Spleen (tissue), 11 donors: ENCODE measurements at regions not wholly inside any gene's neighbourhood (a gene's known extent, or its start where the extent isn't known, plus 50 kb on each side); places are given as distances from the start of the nearest gene placed in this dataset.

ENCODE experiments used
- DNase-seq: peaks from one replicate; pipeline ENCODE4 v3.0.0-alpha.2; 2020
- H3K27ac ChIP-seq, 8 donors: fragments of 200-600 bp; sonication (generic) in 7 of 8; 1 replicate in 4 of 8; 2 replicates in 4 of 8; pipeline versions ENCODE4 v1.5.0 to v1.8.0; 2016 to 2021; ENCODE audit warnings: inconsistent platforms in 4 of 8, mild to moderate bottlenecking in 4 of 8, moderate library complexity in 1 of 8
- H3K27me3 ChIP-seq, 7 donors: fragments of 200-600 bp; sonication (generic) in 6 of 7; replicated peaks in 1 of 7; 1 replicate in 4 of 7; 2 replicates in 3 of 7; pipeline versions ENCODE4 v1.5.0 to v1.8.0; 2016 to 2021; ENCODE audit warnings: inconsistent platforms in 3 of 7, mild to moderate bottlenecking in 1 of 7
- H3K36me3 ChIP-seq, 6 donors: fragments of 200-600 bp; sonication (generic) in 5 of 6; 1 replicate in 4 of 6; 2 replicates in 2 of 6; pipeline versions ENCODE4 v1.5.0 to v1.8.0; 2016 to 2021; ENCODE audit warnings: inconsistent platforms in 2 of 6
- H3K4me1 ChIP-seq, 6 donors: fragments of 200-600 bp; sonication (generic) in 5 of 6; 1 replicate in 3 of 6; 2 replicates in 3 of 6; pipeline versions ENCODE4 v1.5.0 to v1.8.0; 2016 to 2021; ENCODE audit warnings: inconsistent platforms in 3 of 6
- H3K4me3 ChIP-seq, 8 donors: fragments of 200-600 bp; sonication (generic) in 7 of 8; 1 replicate in 4 of 8; 2 replicates in 4 of 8; pipeline versions ENCODE4 v1.5.0 to v1.8.0; 2016 to 2021; ENCODE audit warnings: inconsistent platforms in 4 of 8, mild to moderate bottlenecking in 4 of 8, moderate library complexity in 2 of 8
- H3K9me3 ChIP-seq, 8 donors: fragments of 200-600 bp; sonication (generic) in 7 of 8; 1 replicate in 4 of 8; 2 replicates in 4 of 8; pipeline versions ENCODE4 v1.5.0 to v1.8.0; 2016 to 2021; ENCODE audit warnings: inconsistent platforms in 4 of 8
- POLR2A ChIP-seq, 3 donors: fragments of 450-650 bp; IDR thresholded peaks; one replicate each; pipeline ENCODE4 v1.5.1; 2017; ENCODE audit warnings: antibody characterized with exemption in 3 of 3, mild to moderate bottlenecking in 1 of 3
- POLR2AphosphoS5 ChIP-seq, 3 donors: sonication (generic); formaldehyde crosslinking; IDR thresholded peaks; one replicate each; pipeline ENCODE4 v1.5.1; 2017; ENCODE audit warnings: antibody characterized with exemption in 3 of 3
- WGBS, 5 donors: extraction: QIAGEN DNeasy Blood & Tissue Kit in 3 of 5; methylation state at CpG; one replicate each; pipeline versions ENCODE4 v1.1.5 to v1.1.7; 2013 to 2018; 5-methylcytosine and 5-hydroxymethylcytosine counted together
- intact Hi-C: fragments of 100-400 bp; cut with DNase I; formaldehyde crosslinking; loops from one replicate; pipeline ENCODE4 v1.15.0; 2023; ENCODE audit warnings: low total_unique reads
- TF ChIP-seq, protein P1 (sequence below), 11 experiments: fragments of 200-600 bp in 7 of 11; fragments of 450-650 bp in 4 of 11; sonication (generic) in 4 of 11; IDR thresholded peaks in 8 of 11; conservative IDR thresholded peaks in 3 of 11; 1 replicate in 7 of 11; 2 replicates in 4 of 11; pipeline versions ENCODE4 v1.4.0 to v1.8.0; 2016 to 2021; ENCODE audit warnings: antibody characterized with exemption in 11 of 11, inconsistent platforms in 4 of 11, mild to moderate bottlenecking in 1 of 11
- donor health status: healthy with polysubstance abuse.
- donor health status: DM: no; HTN: no; CAD: no; lungs with moderate emphysema.
- donor health status: DM: no; HTN: no; CAD: no.
- donor health status: Bipolar disorder and iron deficiency.
- donor health status: healthy.
- donor health status: DM: no; HTN: no; CAD: no.
- donor health status: DM: yes; HTN: yes; CAD: no.

DNA sequence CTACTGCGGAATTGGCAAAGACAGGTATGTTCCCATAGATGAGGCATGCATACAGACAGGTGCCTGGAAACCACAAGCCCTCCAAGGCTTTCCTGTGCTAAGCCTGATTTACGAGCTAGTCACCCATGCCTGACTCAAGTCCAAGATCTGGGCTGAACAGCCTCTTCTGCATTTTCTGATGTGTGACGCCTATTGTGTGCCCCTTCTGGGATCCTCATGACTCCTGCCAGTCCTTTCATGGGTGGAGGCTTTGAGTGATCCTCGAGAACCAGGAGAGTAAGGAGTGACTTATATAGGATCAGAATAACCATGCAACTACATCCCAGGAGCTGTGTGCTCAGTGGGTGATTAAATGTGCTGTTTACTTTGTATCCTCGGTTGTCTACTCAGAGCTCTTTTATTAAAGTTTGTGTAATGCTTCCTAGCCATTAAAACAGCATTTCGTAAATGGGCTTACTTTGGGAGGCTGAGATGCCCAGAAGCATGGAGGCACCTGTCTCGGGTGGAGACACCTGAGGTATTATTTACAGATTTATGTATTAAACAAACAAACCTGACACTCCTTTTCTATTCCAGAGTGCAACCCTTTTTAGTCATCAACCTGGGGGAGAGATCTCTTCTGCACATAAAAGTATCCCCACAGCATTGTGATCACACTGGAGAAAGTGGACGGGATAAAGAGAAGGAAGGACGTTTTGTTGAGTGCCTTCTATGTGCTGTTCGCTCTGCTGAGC lies 373.0 kb upstream of the DYNLRB2 start:
- no peak for DNase-seq
- intact Hi-C loops, result no loop called here
- H3K4me1 ChIP-seq, result no peaks in the 10 kb centered on the region
- TF ChIP-seq POLR2AphosphoS5 (IDR thresholded peaks at IDR 0.05), result no peak
- no peak for TF ChIP-seq POLR2A (IDR thresholded peaks at IDR 0.05)
- no peaks in the 10 kb centered on the region for H3K9me3 ChIP-seq
- no peak overlapping the region for H3K27ac ChIP-seq
- no peaks in the 10 kb centered on the region for H3K36me3 ChIP-seq
- WGBS, 5 donors, result 55 to 58% (median 56%) methylated on average over 10 of the region's 10 CpGs
- H3K4me3 ChIP-seq, result no peak overlapping the region
- H3K27me3 ChIP-seq, result peaks cover 0 to 9% (median 0%) of the 10 kb centered on the region in 7 donors

DNA sequence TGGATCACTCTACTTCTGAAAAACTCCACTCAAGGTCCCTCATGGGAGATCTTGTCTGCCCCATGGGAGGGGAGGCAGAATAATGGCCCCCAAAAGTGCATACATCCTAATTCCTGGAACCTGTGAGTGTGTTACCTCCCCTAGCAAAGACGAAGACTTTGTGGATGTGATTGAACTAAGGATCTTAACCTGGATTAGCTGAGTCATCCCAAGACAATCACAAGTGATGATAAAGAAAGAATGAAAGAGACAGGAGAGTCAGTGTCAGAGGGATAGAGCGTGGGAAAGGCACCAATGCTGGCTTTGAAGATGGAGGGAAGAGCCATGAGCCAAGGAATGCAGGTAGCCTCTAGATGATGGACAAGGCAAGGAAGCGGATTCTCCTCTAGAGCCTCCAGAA lies 374.7 kb upstream of the DYNLRB2 start:
- 84 to 90% (median 85%) methylated on average over 3 of the region's 3 CpGs for WGBS, 5 donors
- DNase-seq, result no peak
- intact Hi-C loops, result no loop called here

DNA sequence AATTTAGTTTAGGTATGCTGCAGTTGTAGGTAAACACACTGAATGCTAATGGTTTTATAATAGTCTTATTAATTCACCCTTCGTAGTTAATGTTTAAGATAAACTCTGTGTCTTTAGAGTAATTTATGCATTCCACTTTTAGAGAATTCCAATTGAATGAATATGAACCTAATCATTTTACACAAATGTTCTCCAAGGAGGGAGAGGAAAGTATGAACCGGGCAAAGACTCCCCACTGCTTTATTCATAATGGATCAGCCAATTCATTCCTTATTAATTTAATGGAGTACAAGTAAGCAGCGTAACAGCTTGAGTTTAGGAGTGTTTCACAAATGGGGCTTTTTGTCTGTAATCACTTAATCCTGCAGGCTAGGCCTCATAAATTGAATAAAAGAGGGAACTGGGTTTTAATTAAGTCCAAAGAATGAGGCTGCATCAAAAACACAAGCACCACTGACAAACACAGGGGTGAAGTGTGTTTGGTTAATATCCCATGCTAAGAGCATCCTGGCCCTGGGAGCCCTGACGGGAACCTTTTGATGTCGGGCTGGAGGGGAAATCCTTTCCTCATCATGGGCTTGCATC lies 375.7 kb upstream of the DYNLRB2 start:
- DNase-seq, result no peak
- Histone ChIP-seq H3K27me3 (peaks cover 0 to 7% (median 0%) of the 10 kb centered on the region in 7 donors), H3K27ac (no peak overlapping the region), H3K4me1 (no peaks in the 10 kb centered on the region), H3K4me3 (no peak overlapping the region), H3K9me3 (no peaks in the 10 kb centered on the region), H3K36me3 (no peaks in the 10 kb centered on the region)
- TF ChIP-seq, protein P1, sequence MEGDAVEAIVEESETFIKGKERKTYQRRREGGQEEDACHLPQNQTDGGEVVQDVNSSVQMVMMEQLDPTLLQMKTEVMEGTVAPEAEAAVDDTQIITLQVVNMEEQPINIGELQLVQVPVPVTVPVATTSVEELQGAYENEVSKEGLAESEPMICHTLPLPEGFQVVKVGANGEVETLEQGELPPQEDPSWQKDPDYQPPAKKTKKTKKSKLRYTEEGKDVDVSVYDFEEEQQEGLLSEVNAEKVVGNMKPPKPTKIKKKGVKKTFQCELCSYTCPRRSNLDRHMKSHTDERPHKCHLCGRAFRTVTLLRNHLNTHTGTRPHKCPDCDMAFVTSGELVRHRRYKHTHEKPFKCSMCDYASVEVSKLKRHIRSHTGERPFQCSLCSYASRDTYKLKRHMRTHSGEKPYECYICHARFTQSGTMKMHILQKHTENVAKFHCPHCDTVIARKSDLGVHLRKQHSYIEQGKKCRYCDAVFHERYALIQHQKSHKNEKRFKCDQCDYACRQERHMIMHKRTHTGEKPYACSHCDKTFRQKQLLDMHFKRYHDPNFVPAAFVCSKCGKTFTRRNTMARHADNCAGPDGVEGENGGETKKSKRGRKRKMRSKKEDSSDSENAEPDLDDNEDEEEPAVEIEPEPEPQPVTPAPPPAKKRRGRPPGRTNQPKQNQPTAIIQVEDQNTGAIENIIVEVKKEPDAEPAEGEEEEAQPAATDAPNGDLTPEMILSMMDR (IDR thresholded peaks at IDR 0.05 in 8 of 11, conservative IDR thresholded peaks at IDR 0.05 in 3 of 11), result no peak
- no peak for TF ChIP-seq POLR2A (IDR thresholded peaks at IDR 0.05)
- TF ChIP-seq POLR2AphosphoS5 (IDR thresholded peaks at IDR 0.05), result no peak
- intact Hi-C loops, result no loop called here
- WGBS, 5 donors, result 58 to 88% (median 78%) methylated on average over 5 of the region's 5 CpGs

More for the DNA sequence above, 374.7 kb upstream of the DYNLRB2 start:
- Histone ChIP-seq H3K9me3 (no peaks in the 10 kb centered on the region), H3K36me3 (no peaks in the 10 kb centered on the region), H3K4me1 (no peaks in the 10 kb centered on the region), H3K27ac (no peak overlapping the region), H3K4me3 (no peak overlapping the region), H3K27me3 (peaks cover 0 to 11% (median 0%) of the 10 kb centered on the region in 7 donors)
- TF ChIP-seq, protein P1 (IDR thresholded peaks at IDR 0.05 in 8 of 11, conservative IDR thresholded peaks at IDR 0.05 in 3 of 11), result no peak
- TF ChIP-seq POLR2AphosphoS5 (IDR thresholded peaks at IDR 0.05) (no peak), POLR2A (IDR thresholded peaks at IDR 0.05) (no peak)

DNA sequence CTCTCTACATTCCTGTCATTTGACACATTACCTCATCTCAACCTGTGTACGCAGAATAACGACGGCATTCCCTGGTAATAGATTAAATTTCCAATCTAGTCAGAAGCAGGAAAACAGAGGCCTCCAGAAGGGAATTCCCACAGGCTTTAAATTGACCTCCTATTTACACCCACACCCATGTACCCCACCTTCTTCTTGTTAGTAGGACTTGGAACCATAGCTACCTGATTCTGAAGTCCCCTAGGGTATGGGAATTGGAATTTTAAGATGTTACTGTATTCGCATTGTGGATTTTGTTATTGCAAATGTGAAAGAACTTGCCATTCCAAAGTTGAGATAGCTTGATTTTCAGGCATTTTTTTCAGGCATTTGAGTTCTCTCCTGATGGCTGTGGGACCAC lies 377.5 kb upstream of the DYNLRB2 start:
- DNase-seq, result no peak
- peaks cover 0 to 5% (median 0%) of the 10 kb centered on the region in 7 donors for H3K27me3 ChIP-seq
- no peak overlapping the region for H3K4me3 ChIP-seq
- 88 to 94% (median 92%) methylated on average over 4 of the region's 4 CpGs for whole genome bisulfite sequencing, 5 donors
- intact Hi-C loops, result no loop called here
- TF ChIP-seq POLR2AphosphoS5 (IDR thresholded peaks at IDR 0.05) (no peak), POLR2A (IDR thresholded peaks at IDR 0.05) (no peak)
- TF ChIP-seq, protein P1 (IDR thresholded peaks at IDR 0.05 in 8 of 11, conservative IDR thresholded peaks at IDR 0.05 in 3 of 11), result no peak
- H3K9me3 ChIP-seq, result no peaks in the 10 kb centered on the region
- H3K36me3 ChIP-seq, result no peaks in the 10 kb centered on the region
- no peak overlapping the region for H3K27ac ChIP-seq
- H3K4me1 ChIP-seq, result no peaks in the 10 kb centered on the region
